Colonic mucosa (tissue), 4 donors: ENCODE measurements at regions not wholly inside any gene's neighbourhood (a gene's known extent, or its start where the extent isn't known, plus 50 kb on each side); places are given as distances from the start of the nearest gene placed in this dataset.

Experiments
- DNase-seq: peaks from one replicate; pipeline ENCODE4 v3.0.0-alpha.2; 2020
- H3K27ac ChIP-seq: fragments of 200-600 bp; one replicate; pipeline ENCODE4 v1.8.0; 2021
- H3K27me3 ChIP-seq: fragments of 200-600 bp; one replicate; pipeline ENCODE4 v1.8.0; 2021
- H3K36me3 ChIP-seq: fragments of 200-600 bp; one replicate; pipeline ENCODE4 v1.8.0; 2021
- H3K4me1 ChIP-seq: fragments of 200-600 bp; one replicate; pipeline ENCODE4 v1.8.0; 2021; ENCODE audit warnings: mild to moderate bottlenecking
- H3K4me3 ChIP-seq: fragments of 200-600 bp; one replicate; pipeline ENCODE4 v1.8.0; 2021
- H3K9ac ChIP-seq, 2 donors: one replicate each; pipeline ENCODE4 v1.7.0; 2013; ENCODE audit warnings: control low read depth in 2 of 2, low read depth in 2 of 2, low read length in 2 of 2
- H3K9me3 ChIP-seq: fragments of 200-600 bp; one replicate; pipeline ENCODE4 v1.8.0; 2021
- intact Hi-C: fragments of 100-400 bp; cut with DNase I; formaldehyde crosslinking; loops from one replicate; pipeline ENCODE4 v1.14.1; 2022
- TF ChIP-seq, protein P1 (sequence below): fragments of 200-600 bp; IDR thresholded peaks from one replicate; pipeline ENCODE4 v1.8.0; 2022; ENCODE audit warnings: antibody characterized with exemption, mild to moderate bottlenecking
- donor health status: healthy.
- donor health status: DM: no; HTN: no; CAD: no.
- donor health status: DM: no; HTN: no; CAD: no.

DNA sequence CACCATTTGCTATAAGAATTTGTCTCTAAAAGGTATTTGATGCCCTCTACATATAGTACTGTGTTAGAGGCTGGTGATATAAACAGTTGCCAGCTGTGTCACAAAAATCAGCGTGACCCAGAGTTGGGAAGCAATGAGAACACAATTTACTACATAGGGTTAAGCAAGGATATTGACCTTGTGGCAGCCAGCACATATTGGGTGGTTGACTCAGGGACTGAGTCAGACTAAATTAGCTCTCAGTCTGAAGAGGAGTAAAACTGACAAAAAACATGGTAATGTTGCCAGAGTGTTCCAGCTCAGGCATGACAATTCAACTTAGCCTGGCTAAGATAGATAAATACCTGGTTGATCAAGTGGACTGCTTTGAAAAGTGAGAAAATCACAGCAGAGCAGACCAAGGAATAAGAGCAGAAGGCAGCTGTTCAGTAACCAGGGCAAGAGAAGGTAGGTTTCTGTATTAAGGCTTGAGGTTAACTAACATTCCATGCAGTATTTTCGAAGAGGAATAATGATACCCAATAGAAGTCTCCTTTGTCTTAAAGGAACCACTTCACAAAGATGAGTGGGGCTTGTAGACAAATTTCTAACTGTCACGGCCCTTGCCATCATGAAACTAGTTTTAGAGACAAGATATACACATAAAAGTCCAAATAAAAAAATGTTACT lies 108.2 kb upstream of the ERBB4 start:
- Histone ChIP-seq H3K27ac (no peak overlapping the region), H3K4me3 (no peak overlapping the region), H3K36me3 (no peaks in the 10 kb centered on the region), H3K27me3 (no peaks in the 10 kb centered on the region), H3K9me3 (no peaks in the 10 kb centered on the region), H3K4me1 (no peaks in the 10 kb centered on the region), H3K9ac (no peak overlapping the region)
- TF ChIP-seq, protein P1, sequence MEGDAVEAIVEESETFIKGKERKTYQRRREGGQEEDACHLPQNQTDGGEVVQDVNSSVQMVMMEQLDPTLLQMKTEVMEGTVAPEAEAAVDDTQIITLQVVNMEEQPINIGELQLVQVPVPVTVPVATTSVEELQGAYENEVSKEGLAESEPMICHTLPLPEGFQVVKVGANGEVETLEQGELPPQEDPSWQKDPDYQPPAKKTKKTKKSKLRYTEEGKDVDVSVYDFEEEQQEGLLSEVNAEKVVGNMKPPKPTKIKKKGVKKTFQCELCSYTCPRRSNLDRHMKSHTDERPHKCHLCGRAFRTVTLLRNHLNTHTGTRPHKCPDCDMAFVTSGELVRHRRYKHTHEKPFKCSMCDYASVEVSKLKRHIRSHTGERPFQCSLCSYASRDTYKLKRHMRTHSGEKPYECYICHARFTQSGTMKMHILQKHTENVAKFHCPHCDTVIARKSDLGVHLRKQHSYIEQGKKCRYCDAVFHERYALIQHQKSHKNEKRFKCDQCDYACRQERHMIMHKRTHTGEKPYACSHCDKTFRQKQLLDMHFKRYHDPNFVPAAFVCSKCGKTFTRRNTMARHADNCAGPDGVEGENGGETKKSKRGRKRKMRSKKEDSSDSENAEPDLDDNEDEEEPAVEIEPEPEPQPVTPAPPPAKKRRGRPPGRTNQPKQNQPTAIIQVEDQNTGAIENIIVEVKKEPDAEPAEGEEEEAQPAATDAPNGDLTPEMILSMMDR, result no peak
- DNase-seq, result no peak
- intact Hi-C loops, result no loop called here

DNA sequence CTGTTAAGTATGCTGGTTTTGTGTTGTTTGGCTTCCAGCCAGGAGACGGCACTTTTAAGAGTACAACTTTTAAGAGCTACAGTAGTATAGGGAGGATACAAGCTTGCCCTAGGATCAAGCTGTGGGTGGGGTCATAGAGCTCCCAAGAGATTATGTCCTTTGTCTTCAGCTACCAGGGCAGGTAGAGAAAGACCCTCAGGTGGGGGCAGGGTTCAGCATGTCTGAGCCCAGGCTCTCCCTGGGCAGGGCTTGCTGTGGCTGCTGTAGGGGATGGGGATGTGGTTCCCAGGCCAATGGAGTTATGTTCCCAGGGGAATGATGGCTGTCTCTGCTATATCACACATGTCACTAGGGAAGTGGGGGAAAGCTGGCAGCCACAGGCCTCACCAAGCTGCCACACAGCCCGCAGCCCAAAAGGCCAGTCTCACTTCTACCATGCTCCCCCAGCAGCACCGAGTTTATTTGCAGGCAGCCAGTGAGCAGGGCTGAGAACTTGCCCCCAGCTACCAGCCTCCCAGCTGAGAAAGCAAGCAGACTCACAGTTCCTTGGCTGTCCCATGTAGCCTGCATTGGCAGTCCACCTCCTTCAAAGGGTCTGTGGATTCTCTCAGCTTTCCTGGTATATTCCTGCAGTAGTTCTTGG lies 105.7 kb upstream of the ERBB4 start:
- Histone ChIP-seq H3K27me3 (no peaks in the 10 kb centered on the region), H3K36me3 (no peaks in the 10 kb centered on the region), H3K9me3 (no peaks in the 10 kb centered on the region), H3K4me1 (no peaks in the 10 kb centered on the region), H3K4me3 (no peak overlapping the region), H3K9ac (no peak overlapping the region), H3K27ac (no peak overlapping the region)
- TF ChIP-seq, protein P1, result no peak
- DNase-seq, result no peak
- intact Hi-C loops, result no loop called here

DNA sequence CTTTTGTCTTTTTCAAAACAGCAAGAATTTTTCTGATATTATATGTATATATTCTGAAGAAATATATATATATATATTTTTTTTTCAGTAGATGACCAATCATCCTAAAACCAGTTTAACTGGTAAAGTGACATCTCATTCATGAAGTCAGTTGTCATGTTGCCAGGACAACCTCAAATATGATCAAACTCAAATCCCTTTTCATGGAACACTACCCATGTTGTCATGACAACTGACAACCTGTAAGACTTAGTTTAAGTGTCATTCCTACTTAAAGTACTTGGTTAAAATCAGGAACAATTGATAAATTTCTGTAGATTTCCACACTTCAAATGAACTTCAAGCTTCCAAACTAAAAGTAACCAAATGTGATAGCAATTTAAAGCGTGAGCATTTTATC lies 101.8 kb upstream of the ERBB4 start:
- Histone ChIP-seq H3K4me1 (no peaks in the 10 kb centered on the region), H3K27ac (no peak overlapping the region), H3K27me3 (no peaks in the 10 kb centered on the region), H3K9ac (no peak overlapping the region), H3K9me3 (no peaks in the 10 kb centered on the region), H3K36me3 (no peaks in the 10 kb centered on the region), H3K4me3 (no peak overlapping the region)
- no peak for DNase-seq
- intact Hi-C loops, result no loop called here
- TF ChIP-seq, protein P1, result no peak

DNA sequence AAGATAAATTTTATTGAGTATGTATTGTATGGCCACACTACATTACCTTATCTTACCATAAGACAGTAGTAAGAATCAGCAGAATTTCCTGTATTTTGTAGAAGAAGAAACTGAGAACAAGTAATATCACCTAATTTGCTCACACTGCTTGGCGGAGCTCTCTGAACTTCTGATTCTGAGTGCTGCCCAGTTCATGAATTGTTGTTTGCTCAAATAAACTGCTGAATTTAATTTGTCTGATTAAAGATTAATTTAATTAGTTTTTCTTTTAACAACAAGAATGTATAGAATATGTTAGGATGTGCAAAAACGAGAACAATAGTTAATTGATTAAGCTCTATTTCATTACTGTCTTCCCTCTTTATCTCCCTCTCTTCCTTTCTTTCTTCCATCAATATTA lies 100.1 kb upstream of the ERBB4 start:
- Histone ChIP-seq H3K4me3 (no peak overlapping the region), H3K9me3 (no peaks in the 10 kb centered on the region), H3K27me3 (no peaks in the 10 kb centered on the region), H3K9ac (no peak overlapping the region), H3K4me1 (no peaks in the 10 kb centered on the region), H3K27ac (no peak overlapping the region), H3K36me3 (no peaks in the 10 kb centered on the region)
- DNase-seq, result no peak
- TF ChIP-seq, protein P1, result no peak
- intact Hi-C loops, result no loop called here

DNA sequence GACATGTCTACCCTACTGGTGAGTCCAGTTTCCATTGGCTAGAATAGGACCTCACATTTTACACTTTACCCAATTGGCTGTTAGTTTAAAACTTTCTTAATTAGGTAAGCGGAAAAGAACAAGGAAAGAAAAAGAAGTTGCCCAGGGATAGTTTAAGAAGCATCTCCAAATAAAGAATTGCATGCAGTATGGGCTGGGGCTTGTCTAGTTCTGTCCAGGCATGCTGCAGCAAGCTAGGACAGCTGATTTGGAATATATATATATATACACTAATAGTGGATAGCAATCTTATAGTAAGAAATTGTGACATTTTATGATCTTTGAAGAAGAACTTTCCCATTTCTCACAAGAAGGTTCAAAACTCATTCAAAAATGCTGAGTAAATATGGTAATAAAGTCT lies 90.0 kb upstream of the ERBB4 start:
- Histone ChIP-seq H3K27ac (no peak overlapping the region), H3K4me3 (no peak overlapping the region), H3K9ac (no peak overlapping the region), H3K36me3 (no peaks in the 10 kb centered on the region), H3K27me3 (no peaks in the 10 kb centered on the region), H3K9me3 (no peaks in the 10 kb centered on the region), H3K4me1 (no peaks in the 10 kb centered on the region)
- no peak for DNase-seq
- TF ChIP-seq, protein P1, result no peak
- intact Hi-C loops, result no loop called here
